Body of pancreas (tissue), 4 donors: ENCODE measurements at regions not wholly inside any gene's neighbourhood (a gene's known extent, or its start where the extent isn't known, plus 50 kb on each side); places are given as distances from the start of the nearest gene placed in this dataset.

Experiments
- CTCF ChIP-seq, 7 experiments: fragments of 450-650 bp in 4 of 7; fragments of 200-600 bp in 3 of 7; sonication (generic) in 3 of 7; IDR thresholded peaks; one replicate each; pipeline ENCODE4 v1.5.1; 2016 to 2019; ENCODE audit warnings: antibody characterized with exemption in 7 of 7
- POLR2A ChIP-seq, 3 donors: fragments of 450-650 bp; IDR thresholded peaks; one replicate each; pipeline ENCODE4 v1.6.1; 2016; ENCODE audit warnings: antibody characterized with exemption in 3 of 3, mild to moderate bottlenecking in 2 of 3

DNA sequence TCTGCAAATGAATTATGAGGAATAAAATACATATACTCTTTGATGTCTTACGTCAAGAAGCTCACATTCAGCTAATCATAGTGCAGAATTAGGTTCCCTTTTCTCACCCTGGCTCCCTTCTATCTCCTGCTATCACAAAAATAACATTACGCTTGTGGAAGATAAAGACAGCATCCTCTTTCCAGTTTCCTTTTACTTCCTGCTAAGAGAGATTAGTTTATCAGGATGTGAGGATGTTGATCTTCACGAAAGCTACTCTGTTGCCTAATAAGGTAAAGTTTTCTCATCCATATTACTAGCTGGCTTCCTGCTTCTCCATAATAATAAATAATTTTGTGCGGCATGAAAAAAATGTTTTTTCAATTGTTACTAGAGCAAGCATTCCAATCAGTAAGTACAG lies 217.7 kb upstream of the DCN start:
- TF ChIP-seq CTCF (IDR thresholded peaks at IDR 0.05) (no peak), POLR2A (IDR thresholded peaks at IDR 0.05) (no peak)
